Amygdala (tissue), 56 donors: ENCODE measurements at regions not wholly inside any gene's neighbourhood (a gene's known extent, or its start where the extent isn't known, plus 50 kb on each side); places are given as distances from the start of the nearest gene placed in this dataset.
"Not testable (repeated sequence)": the region's sequence is repeated elsewhere in the genome, so short reads cannot be mapped to it uniquely, and the experiment has no call there.

Experiments
- DNase-seq, 56 donors: peaks; one replicate each; lab custom pipeline; 2025; lab: John Stamatoyannopoulos, UW

- DNase-seq, result no peak
Measured at GRCh38 chrX:39260965-39261364, 459.7 kb downstream of the MID1IP1 start.

- peak in 8 of 56 donors; percentile 0 to 6 (median 0) for DNase-seq
Measured at GRCh38 chrX:39261446-39262147, 460.3 kb downstream of the MID1IP1 start.

DNA sequence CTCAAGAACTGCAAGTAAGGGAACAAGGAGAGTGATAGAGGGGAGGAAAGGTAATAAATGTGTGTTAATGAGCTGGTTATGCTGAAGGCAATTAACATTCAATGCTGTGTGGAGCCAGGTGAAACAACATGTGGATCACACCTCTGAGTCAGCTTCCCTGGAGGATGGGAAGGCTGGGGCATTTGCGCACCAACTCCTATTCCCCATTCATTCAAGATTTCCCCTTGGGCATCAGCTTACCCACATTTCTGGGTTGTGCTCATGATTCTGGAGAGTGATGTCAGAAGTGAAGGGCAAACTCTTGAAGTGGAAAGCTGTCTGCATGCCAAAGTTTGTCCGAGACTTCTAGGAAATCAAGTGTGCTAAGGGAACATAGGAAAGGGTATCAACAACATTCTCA is 461.4 kb downstream of the MID1IP1 start:
- DNase-seq, result no peak

- no peak for DNase-seq
Measured at GRCh38 chrX:39264023-39264422, 462.8 kb downstream of the MID1IP1 start.

GRCh38 chrX:39267176-39267575 is 465.9 kb downstream of the MID1IP1 start:
- DNase-seq, result no peak

- no peak for DNase-seq
Measured at GRCh38 chrX:39268207-39268606, 466.9 kb downstream of the MID1IP1 start.

DNA sequence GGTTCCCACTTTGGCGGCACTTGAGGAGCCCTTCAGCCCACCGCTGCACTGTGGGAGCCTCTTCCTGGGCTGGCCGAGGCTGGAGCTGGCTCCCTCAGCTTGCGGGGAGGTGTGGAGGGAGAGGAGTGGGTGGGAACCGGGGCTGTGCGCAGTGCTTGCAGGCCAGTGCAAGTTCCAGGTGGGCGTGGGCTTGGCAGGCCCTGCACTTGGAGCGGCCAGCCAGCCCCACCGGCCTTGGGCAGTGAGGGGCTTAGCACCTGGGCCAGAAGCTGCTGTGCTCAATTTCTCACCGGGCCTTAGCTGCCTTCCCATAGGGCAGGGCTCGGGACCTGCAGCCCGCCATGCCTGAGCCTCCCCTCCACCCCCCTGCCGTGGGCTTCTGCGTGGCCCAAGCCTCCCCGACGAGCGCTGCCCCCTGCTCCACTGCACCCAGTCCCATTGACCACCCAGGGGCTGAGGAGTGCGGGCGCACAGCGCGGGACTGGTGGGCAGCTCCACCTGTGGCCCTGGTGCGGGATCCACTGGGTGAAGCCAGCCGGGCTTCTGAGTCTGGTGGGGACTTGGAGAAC is 474.3 kb downstream of the MID1IP1 start:
- DNase-seq, result no peak

DNA sequence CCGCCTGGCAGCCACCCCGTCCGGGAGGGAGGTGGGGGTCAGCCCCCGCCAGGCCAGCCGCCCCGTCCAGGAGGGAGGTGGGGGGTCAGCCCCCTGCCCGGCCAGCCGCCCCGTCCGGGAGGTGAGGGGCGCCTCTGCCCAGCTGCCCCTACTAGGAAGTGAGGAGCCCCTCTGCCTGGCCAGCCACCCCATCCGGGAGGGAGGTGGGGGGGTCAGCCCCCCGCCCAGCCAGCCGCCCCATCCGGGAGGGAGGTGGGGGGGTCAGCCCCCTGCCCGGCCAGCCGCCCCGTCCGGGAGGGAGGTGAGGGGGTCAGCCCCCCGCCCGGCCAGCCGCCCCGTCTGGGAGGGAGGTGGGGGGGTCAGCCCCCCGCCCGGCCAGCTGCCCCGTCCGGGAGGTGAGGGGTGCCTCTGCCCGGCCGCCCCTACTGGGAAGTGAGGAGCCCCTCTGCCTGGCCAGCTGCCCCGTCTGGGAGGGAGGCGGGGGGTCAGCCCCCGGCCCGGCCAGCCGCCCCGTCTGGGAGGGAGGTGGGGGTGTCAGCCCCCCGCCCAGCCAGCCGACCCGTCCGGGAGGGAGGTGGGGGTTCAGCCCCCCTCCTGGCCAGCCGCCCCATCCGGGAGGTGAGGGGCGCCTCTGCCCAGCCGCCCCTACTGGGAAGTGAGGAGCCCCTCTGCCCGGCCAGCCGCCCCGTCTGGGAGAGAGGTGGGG is 476.6 kb downstream of the MID1IP1 start:
- not testable (repeated sequence) for DNase-seq

DNA sequence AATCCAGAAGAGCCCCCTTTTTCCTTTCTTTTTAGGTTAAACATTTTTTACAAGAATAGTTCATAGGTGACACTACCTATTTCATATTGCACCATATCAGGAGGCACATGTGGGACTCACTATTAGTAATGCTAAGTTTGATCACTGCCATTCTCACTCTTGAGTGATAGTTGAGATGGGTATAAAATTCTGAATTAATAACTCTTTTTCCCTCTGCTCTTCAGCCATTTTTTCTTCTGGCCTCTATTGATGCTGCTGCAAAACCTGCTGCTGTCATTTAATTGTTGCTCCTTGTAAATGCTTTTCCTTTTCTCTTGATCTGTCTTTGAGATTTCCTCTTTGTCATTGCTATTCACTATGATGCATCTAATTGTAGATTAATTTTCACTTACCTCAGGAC is 482.0 kb downstream of the MID1IP1 start:
- DNase-seq, result no peak

DNA sequence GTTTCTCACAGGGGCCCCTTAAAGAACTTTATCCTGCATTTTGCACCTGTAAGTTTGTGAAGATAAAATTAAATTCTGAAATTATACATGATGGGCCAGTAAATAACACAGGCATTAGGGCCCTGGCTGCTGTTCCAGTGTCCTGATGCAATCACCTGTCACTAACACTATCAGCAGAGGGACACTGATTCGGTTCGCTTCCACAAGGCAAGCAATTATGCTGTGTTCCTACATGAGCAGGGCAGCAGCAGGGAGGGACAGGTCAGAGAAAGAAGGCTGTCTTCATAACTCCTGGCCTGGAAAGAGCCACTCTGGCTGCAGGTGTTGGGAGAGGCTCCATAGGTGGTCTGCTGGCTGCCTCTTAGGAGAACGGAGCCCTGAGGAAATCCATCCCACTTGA is 487.3 kb downstream of the MID1IP1 start:
- DNase-seq, result no peak

GRCh38 chrX:39289827-39290226 is 488.6 kb downstream of the MID1IP1 start:
- DNase-seq, result no peak

DNA sequence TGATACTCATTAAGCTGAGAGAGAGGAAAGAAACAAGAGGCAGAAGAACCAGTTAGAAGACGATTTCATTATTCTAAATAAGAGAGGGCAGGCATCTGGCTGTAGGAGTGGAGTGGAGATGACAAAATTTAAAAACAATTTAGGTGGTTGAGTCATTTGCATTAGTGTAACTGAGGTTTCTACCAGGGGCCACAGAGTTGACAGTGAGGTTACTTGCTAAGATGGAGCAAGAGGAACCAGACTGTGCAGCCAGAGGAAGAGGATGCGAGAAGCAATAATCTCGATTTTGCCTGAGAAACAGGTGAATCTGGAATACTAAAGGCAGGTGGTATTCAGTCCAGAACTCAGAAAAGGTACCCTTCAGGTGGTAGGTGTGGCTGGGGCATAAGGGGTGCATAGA is 491.9 kb downstream of the MID1IP1 start:
- no peak for DNase-seq

DNA sequence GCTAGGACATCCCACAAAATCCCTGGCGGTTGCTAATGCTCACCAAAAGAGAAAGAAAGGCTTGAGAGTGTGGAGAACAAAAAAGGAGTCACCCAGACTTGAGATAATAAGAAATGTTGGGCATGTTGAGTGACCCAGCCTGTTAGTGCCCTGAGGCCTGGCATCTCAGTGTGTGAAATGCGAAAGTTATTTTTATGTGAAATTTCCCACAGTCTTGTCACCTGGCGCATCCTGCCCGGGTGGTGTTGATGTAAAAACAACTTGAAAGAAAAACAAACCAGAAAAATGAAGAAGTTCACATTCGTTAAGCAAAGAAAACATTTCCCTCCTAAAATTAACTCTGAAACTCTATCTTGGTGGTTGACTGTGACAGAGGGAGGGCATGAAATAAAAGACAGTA is 495.2 kb downstream of the MID1IP1 start:
- no peak for DNase-seq

GRCh38 chrX:39298821-39299220 is 497.6 kb downstream of the MID1IP1 start:
- no peak for DNase-seq

GRCh38 chrX:39299615-39300014 is 498.4 kb downstream of the MID1IP1 start:
- no peak for DNase-seq

- no peak for DNase-seq
Measured at GRCh38 chrX:39301036-39301435, 499.8 kb downstream of the MID1IP1 start.

DNA sequence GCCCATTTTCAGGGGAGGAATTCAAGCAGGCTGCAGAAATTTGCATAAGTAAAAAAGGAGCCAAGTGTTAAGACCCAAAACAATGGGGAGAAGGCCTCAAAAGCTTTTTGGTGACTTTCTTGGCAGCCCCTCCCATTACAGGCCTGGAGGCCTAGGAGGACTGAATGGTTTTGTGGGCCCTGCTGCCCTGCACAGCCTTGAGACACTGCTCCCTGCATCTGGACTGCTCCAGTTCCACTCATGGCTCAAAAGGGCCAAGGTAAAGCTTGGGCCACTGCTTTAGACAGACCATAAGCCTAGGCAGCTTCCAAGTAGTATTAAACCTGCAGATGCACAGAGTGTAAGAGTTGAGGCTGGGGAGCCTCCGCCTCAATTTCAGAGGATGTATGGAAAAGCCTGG is 501.6 kb downstream of the MID1IP1 start:
- no peak for DNase-seq

DNA sequence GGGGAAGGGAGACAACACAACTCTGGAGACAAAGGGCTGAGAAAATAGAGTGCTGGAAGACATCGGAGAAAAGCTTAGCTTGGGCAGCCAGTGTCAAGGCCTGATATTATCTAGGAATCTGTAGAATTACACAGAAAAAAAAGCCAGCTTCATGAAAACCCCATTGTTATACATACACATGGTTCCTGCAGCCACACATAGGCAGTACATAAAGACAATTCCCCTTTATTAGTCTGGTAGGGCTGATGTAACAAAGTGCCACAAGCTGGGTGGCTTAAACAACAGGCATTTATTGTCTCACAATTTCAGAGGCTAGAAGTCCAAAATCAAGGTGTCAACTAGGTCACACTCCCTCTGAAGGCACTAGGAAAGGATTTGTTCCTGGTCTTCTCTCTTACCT is 503.5 kb downstream of the MID1IP1 start:
- peak in 8 of 56 donors; percentile 0 to 14 (median 2) for DNase-seq

- no peak for DNase-seq
Measured at GRCh38 chrX:39307488-39307887, 506.2 kb downstream of the MID1IP1 start.

- DNase-seq, result no peak
Measured at GRCh38 chrX:39308126-39308525, 506.9 kb downstream of the MID1IP1 start.

GRCh38 chrX:39309018-39309635 is 507.9 kb downstream of the MID1IP1 start:
- peak in 5 of 56 donors; percentile 0 to 15 (median 0) for DNase-seq
